Brain microvascular endothelial cell (primary cell): ENCODE measurements at regions not wholly inside any gene's neighbourhood (a gene's known extent, or its start where the extent isn't known, plus 50 kb on each side); places are given as distances from the start of the nearest gene placed in this dataset.
A peak's percentile ranks its signal among the peaks of the same experiment; 100 is the strongest.

Experiments
- DNase-seq: peaks from one replicate; pipeline ENCODE4 v3.0.0-alpha.2; 2020
- H3K27ac ChIP-seq: fragments of 250-450 bp; sonication (Bioruptor Pico); 2 replicates; pipeline ENCODE4 v1.5.1; 2020; ENCODE audit warnings: mild to moderate bottlenecking, moderate library complexity
- H3K27me3 ChIP-seq: fragments of 250-450 bp; sonication (Bioruptor Pico); replicated peaks from 2 replicates; pipeline ENCODE4 v1.5.1; 2020; ENCODE audit warnings: mild to moderate bottlenecking
- H3K36me3 ChIP-seq: fragments of 250-450 bp; sonication (Bioruptor Pico); replicated peaks from 2 replicates; pipeline ENCODE4 v1.5.1; 2020; ENCODE audit warnings: mild to moderate bottlenecking
- H3K4me3 ChIP-seq: 2 replicates; pipeline ENCODE4 v1.5.1; 2011; ENCODE audit warnings: low read depth, mild to moderate bottlenecking, control low read depth, low read length, moderate library complexity
- in situ Hi-C: cut with HindIII; loops from 2 replicates; pipeline ENCODE4 v1.10.0; 2017; ENCODE audit warnings: low sequenced_read_pairs, low pct_ligation_motif_present
- TF ChIP-seq, protein P1 (sequence below): IDR thresholded peaks from 2 replicates; pipeline ENCODE4 v1.5.1; 2011; ENCODE audit warnings: low read depth, mild to moderate bottlenecking, moderate library complexity, low read length, control low read depth, inconsistent platforms; ENCODE audit errors: missing control alignments

DNA sequence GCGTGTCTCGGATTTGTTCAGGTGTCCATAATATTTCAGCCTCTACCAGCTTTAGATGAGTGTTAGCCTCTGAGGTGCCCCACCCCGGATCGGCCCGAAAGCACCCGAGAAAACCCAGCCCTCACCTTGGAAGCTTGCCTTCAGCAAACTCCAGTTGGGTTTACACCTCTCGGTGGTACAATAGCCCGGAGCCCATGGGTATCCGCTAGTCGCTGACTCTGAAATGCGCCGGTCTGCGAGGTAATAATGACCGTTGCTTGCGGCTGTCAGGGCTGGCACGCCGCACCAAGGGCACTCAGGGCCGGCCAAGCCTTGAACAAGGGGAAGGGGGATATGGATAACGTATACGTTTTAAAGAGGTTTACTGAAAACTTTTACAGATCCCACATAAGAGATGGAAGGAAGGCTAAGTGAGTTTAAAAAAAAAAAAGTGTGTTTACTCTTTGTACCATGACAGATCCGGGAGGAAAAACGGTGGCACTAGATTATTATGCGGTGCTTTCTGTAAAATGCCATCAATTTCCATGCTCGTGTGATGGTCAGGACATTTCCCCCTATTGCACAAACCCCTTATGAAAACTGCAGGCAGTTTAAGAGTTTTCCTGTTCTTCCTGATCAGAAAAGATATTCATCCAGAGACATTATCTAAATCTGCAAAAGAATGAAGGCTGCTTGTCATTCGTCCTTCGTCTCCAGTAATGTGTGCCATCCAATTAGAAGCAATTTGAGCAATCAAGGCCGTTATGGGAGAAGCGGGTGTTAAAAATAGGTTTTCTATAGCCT, 124.2 kb downstream of the TMEM161B start:
- Histone ChIP-seq H3K4me3 (peak overlapping the region; percentile 17), H3K27ac (no peak overlapping the region), H3K36me3 (no peaks in the 10 kb centered on the region), H3K27me3 (peaks cover 50% of the 10 kb centered on the region)
- no peak for DNase-seq
- in situ Hi-C loops, result loop anchor here (10.0 kb wide), 1 partner anchor 540 kb away; no protein-coding TSS in a partner anchor
- TF ChIP-seq, protein P1, sequence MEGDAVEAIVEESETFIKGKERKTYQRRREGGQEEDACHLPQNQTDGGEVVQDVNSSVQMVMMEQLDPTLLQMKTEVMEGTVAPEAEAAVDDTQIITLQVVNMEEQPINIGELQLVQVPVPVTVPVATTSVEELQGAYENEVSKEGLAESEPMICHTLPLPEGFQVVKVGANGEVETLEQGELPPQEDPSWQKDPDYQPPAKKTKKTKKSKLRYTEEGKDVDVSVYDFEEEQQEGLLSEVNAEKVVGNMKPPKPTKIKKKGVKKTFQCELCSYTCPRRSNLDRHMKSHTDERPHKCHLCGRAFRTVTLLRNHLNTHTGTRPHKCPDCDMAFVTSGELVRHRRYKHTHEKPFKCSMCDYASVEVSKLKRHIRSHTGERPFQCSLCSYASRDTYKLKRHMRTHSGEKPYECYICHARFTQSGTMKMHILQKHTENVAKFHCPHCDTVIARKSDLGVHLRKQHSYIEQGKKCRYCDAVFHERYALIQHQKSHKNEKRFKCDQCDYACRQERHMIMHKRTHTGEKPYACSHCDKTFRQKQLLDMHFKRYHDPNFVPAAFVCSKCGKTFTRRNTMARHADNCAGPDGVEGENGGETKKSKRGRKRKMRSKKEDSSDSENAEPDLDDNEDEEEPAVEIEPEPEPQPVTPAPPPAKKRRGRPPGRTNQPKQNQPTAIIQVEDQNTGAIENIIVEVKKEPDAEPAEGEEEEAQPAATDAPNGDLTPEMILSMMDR, result no peak

DNA sequence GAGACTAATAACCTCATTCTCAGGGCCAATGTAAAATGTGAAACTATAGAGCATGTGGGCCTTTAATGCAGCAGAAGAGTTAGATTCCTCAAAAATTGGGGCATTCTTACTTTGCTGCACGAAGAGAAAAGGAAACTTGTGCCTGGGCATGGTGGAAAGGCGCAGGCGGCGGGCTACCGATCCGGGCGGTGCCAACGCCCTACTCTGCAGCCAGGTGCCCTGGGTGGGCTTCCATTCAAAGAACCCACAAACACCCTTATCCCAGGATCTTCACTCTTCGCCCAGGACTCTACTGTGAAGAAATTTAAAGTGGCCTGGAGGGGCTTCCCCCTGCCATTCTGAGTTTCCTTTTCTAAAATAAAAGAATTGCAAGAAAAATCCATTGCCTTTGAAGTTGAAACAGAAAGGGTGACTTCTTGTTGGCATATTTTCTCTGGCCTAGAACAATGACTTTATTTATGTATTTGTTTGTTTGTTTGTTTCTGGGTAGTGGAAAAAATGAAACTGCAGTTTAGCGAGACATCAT, 124.9 kb downstream of the TMEM161B start:
- Histone ChIP-seq H3K4me3 (peak overlapping the region; percentile 58), H3K27me3 (peaks cover 50% of the 10 kb centered on the region), H3K27ac (no peak overlapping the region), H3K36me3 (no peaks in the 10 kb centered on the region)
- DNase-seq, result no peak
- TF ChIP-seq, protein P1, result no peak
- in situ Hi-C loops, result loop anchor here (10.0 kb wide), 1 partner anchor 541 kb away; no protein-coding TSS in a partner anchor

DNA sequence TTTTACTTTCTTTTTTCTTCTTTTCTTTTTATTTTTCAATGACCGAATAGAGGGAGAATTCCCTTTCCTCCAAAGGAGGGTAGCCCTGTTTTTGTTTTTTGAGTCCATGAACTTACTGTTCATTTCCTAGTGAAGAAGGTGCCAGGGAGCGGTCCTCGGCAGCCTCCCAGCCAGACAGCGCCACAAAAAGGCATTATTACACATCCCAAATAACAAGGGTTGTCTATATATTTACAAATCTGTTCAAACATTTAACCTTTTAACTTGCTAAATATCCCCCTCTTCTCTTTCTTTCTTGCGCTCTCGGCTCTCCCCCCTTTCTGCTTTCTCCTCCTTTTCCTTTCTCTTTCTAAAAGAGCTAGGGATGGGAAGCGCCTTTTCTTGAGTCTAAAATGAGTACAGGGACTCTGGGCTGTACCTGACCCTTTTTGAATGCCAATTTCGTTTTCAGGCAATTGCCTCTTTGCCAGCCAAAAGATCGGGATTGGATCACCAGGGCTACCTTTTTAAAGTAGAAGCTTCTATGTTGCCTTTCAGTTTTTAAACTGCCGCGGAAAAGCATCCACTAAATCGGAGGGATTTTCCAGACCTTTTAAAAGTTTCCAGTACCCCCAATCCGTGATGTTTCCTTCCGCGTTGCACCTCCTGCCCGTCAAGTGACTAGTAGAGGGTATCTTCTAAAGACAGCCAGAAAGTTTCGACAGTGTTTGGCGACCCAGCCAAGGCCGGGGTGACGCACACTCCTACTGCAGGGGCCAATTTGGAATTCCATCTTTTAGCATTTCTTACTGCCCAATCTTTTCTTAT, 125.6 kb downstream of the TMEM161B start:
- peaks cover 50% of the 10 kb centered on the region for H3K27me3 ChIP-seq
- in situ Hi-C loops, result loop anchor here (10.0 kb wide), 1 partner anchor 542 kb away; no protein-coding TSS in a partner anchor
- TF ChIP-seq, protein P1, result no peak

DNA sequence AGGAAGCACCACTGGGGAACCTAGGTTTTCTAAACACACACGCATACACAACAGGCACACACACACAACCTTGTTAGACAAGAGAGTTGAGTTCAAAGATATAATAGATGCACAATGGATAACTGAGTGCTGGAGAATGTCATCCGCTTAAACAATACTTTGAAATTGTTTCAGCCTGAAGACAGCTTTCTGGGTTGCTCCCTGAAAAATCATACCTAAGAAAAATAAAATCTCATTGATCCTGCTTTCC, 126.1 kb downstream of the TMEM161B start:
- H3K36me3 ChIP-seq, result no peaks in the 10 kb centered on the region
- peaks cover 50% of the 10 kb centered on the region for H3K27me3 ChIP-seq
- TF ChIP-seq, protein P1, result no peak
- in situ Hi-C loops, result loop anchor here (10.0 kb wide), 1 partner anchor 542 kb away; no protein-coding TSS in a partner anchor
- DNase-seq, result no peak
- H3K4me3 ChIP-seq, result peak overlapping the region; percentile 58
- H3K27ac ChIP-seq, result no peak overlapping the region

More for the DNA sequence above, 125.6 kb downstream of the TMEM161B start:
- Histone ChIP-seq H3K36me3 (no peaks in the 10 kb centered on the region), H3K27ac (no peak overlapping the region), H3K4me3 (peak overlapping the region; percentile 58)
- no peak for DNase-seq

DNA sequence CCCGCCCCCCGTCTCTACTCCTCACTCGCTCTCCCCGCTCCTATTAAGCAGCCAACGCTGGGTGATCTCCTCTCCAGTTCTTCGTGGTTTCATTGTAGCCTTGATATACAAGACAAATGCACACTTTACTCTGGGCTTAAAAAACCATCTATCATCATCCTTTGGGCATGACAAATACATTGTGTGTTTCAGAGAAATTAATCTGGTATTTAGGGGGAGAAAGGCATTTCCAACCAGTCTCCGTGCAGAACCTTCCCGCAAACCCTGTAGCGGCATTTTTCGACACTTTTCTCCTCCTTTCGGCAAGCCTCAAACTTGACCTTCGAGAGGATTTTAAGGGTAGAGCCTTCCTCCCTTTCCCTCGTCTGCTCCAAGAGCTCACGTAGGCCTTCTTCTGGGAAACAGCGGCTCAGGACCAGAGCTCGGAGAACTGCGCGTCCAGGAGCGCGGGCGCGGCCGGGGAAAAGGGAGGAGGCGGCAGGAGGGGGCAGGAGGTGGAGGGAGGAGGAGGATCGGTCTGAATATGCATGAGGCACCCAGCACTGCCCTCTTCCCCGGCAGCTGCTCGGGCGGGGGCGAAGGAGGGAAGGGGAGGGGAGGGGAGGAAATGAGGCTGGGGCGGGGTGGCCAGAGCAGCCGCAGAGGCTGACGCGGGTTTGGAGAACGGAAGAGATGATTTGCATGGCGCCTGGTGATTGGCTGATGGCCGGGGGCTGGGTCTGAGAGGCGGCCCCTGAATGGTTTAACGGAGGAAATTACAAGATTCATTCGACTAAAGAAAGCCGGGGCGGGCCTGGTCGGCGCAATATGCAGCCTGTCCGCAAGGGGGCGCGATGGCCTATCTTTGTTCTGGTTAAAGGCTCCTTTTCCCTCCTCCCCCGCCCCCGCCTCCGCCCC, 127.5 kb downstream of the TMEM161B start:
- DNase-seq, result peak; percentile 96
- Histone ChIP-seq H3K27ac (no peak overlapping the region), H3K4me3 (peak overlapping the region; percentile 58), H3K36me3 (no peaks in the 10 kb centered on the region), H3K27me3 (peaks cover 42% of the 10 kb centered on the region)
- TF ChIP-seq, protein P1, result peak; percentile 77
- in situ Hi-C loops, result loop anchor here (10.0 kb wide), 1 partner anchor 544 kb away; no protein-coding TSS in a partner anchor
